A549 (cell line): ENCODE measurements at regions not wholly inside any gene's neighbourhood (a gene's known extent, or its start where the extent isn't known, plus 50 kb on each side); places are given as distances from the start of the nearest gene placed in this dataset.

Experiments
- ATAC-seq, 2 experiments: fragments of 200-7000 bp in 1 of 2; fragments of >200 bp in 1 of 2; cut with Nextera tagmentation in 1 of 2; cut with Tn5 transposase in 1 of 2; 3 replicates each; pipeline versions ENCODE4 v1.8.0 to v1.9.1; 2018 to 2020; ENCODE audit warnings: mild to moderate bottlenecking in 1 of 2, moderate library complexity in 1 of 2
- CTCF ChIA-PET: fragments of 300-600 bp; sonication (Branson Sonifier 250); formaldehyde crosslinking; extraction: SDS; loops from one replicate; lab custom pipeline; 2021; ENCODE audit warnings: antibody characterized with exemption, inconsistent platforms; lab: Yijun Ruan, JAX
- POLR2A ChIA-PET: fragments of 350-600 bp; formaldehyde crosslinking; extraction: SDS; loops from one replicate; lab custom pipeline; 2021; ENCODE audit warnings: antibody characterized with exemption, inconsistent platforms; lab: Yijun Ruan, JAX
- DNase-seq, 2 experiments: peaks; one replicate each; pipeline versions ENCODE4 v3.0.0 to v3.0.0-alpha.2; 2011 to 2016; ENCODE audit warnings: low read depth in 1 of 2, low spot score in 1 of 2
- FAIRE-seq: peaks from 2 replicates; lab custom pipeline; 2011; peaks lifted over from hg19 to GRCh38; lab: Jason Lieb, UNC
- H3K27ac ChIP-seq, 2 experiments: fragments of >200 bp; sonication (Bioruptor Twin); formaldehyde crosslinking; 3 replicates each; pipeline ENCODE4 v1.5.1; 2016 to 2017
- H3K4me1 ChIP-seq: fragments of >200 bp; sonication (Bioruptor Twin); formaldehyde crosslinking; 3 replicates; pipeline ENCODE4 v1.6.1; 2016
- H3K4me2 ChIP-seq: fragments of >200 bp; sonication (Bioruptor Twin); formaldehyde crosslinking; 3 replicates; pipeline ENCODE4 v1.6.1; 2016
- H3K4me3 ChIP-seq: fragments of >200 bp; sonication (Bioruptor Twin); formaldehyde crosslinking; 3 replicates; pipeline ENCODE4 v1.5.1; 2016
- H3K9me3 ChIP-seq: fragments of >200 bp; sonication (Bioruptor Twin); formaldehyde crosslinking; 3 replicates; pipeline ENCODE4 v1.6.1; 2016
- CHD2 ChIP-seq: fragments of 150-350 bp; IDR thresholded peaks from 2 replicates; pipeline ENCODE4 v1.6.1; 2014; ENCODE audit warnings: low read length; ENCODE audit not compliant: partially characterized antibody
- CHD4 ChIP-seq: fragments of 200-600 bp; sonication (generic); IDR thresholded peaks from 2 replicates; pipeline ENCODE4 v1.6.1; 2016; ENCODE audit warnings: antibody characterized with exemption, mild to moderate bottlenecking, borderline replicate concordance
- EHMT2 ChIP-seq: fragments of 200-600 bp; sonication (generic); IDR thresholded peaks from 2 replicates; pipeline ENCODE4 v1.6.1; 2016; ENCODE audit warnings: antibody characterized with exemption, low read depth, mild to moderate bottlenecking, moderate library complexity
- ELK1 ChIP-seq: fragments of 150-350 bp; IDR thresholded peaks from 2 replicates; pipeline ENCODE4 v1.6.1; 2014; ENCODE audit warnings: low read depth, mild to moderate bottlenecking, low read length
- EP300 ChIP-seq, 2 experiments: fragments of >200 bp; sonication (Bioruptor Twin); formaldehyde crosslinking; IDR thresholded peaks; 2 replicates in 1 of 2; 3 replicates in 1 of 2; pipeline ENCODE4 v1.6.1; 2016 to 2017
- FOSB ChIP-seq: fragments of 250-450 bp; sonication (Bioruptor Pico); IDR thresholded peaks from 2 replicates; pipeline ENCODE4 v1.5.0; 2020; ENCODE audit warnings: mild to moderate bottlenecking, moderate library complexity
- FOXS1 ChIP-seq: fragments of 250-450 bp; sonication (Bioruptor Pico); IDR thresholded peaks from 2 replicates; pipeline ENCODE4 v1.5.0; 2020; ENCODE audit warnings: mild to moderate bottlenecking, moderate library complexity
- JUN ChIP-seq, 2 experiments: fragments of >200 bp; sonication (Bioruptor Twin); formaldehyde crosslinking; IDR thresholded peaks; 2 replicates in 1 of 2; 3 replicates in 1 of 2; pipeline ENCODE4 v1.6.1; 2016 to 2017
- KDM5A ChIP-seq: fragments of 200-600 bp; sonication (generic); IDR thresholded peaks from 2 replicates; pipeline ENCODE4 v1.6.1; 2016; ENCODE audit warnings: antibody characterized with exemption, mild to moderate bottlenecking
- MAX ChIP-seq: IDR thresholded peaks from 2 replicates; pipeline ENCODE4 v1.6.1; 2012
- REST ChIP-seq: fragments of 200-600 bp; sonication (generic); IDR thresholded peaks from 2 replicates; pipeline ENCODE4 v1.6.1; 2016; ENCODE audit warnings: antibody characterized with exemption, mild to moderate bottlenecking, moderate library complexity
- RFX5 ChIP-seq: fragments of 450-650 bp; IDR thresholded peaks from 2 replicates; pipeline ENCODE4 v1.7.1; 2014; ENCODE audit warnings: antibody characterized with exemption, mild to moderate bottlenecking, moderate library complexity
- TFCP2L1 ChIP-seq: fragments of 250-450 bp; sonication (Bioruptor Pico); IDR thresholded peaks from 2 replicates; pipeline ENCODE4 v1.5.0; 2021; ENCODE audit warnings: mild to moderate bottlenecking
- USF2 ChIP-seq: fragments of 450-650 bp; IDR thresholded peaks from 2 replicates; pipeline ENCODE4 v1.6.1; 2014; ENCODE audit warnings: antibody characterized with exemption
- ZC3H11A ChIP-seq: fragments of 450-650 bp; IDR thresholded peaks from 2 replicates; pipeline ENCODE4 v1.6.1; 2014; ENCODE audit warnings: antibody characterized with exemption, mild to moderate bottlenecking
- ZSCAN20 ChIP-seq: fragments of 250-450 bp; sonication (Bioruptor Pico); IDR thresholded peaks from 2 replicates; pipeline ENCODE4 v1.8.0; 2022; ENCODE audit warnings: mild to moderate bottlenecking, moderate library complexity
- WGBS: methylation state at CpG from one replicate; pipeline ENCODE4 v1.1.6; 2017; ENCODE audit errors: missing lambda C conversion rate; 5-methylcytosine and 5-hydroxymethylcytosine counted together

- ChIA-PET CTCF (no interaction called here), POLR2A (no interaction called here)
- ATAC-seq, result no peak
- WGBS, result 0% methylated on average over 1 of the region's 1 CpG
- no peaks in the 10 kb centered on the region for H3K4me1 ChIP-seq
- no peak overlapping the region for H3K4me2 ChIP-seq
- H3K27ac ChIP-seq, result no peak overlapping the region
- DNase-seq, result no peak
- no peak overlapping the region for H3K4me3 ChIP-seq
- TF ChIP-seq FOSB (CRISPR knock-in tag), result no peak
- no peak for TF ChIP-seq CHD2
- no peak for TF ChIP-seq ELK1
- TF ChIP-seq EP300 (IDR thresholded peaks at IDR 0.05), result no peak
- no peak for TF ChIP-seq FOXS1 (CRISPR knock-in tag)
- no peak for TF ChIP-seq REST
- no peak for TF ChIP-seq JUN (IDR thresholded peaks at IDR 0.05)
- no peak for TF ChIP-seq EHMT2
- TF ChIP-seq KDM5A, result no peak
- no peak for TF ChIP-seq RFX5
- TF ChIP-seq MAX, result no peak
- no peak for TF ChIP-seq ZC3H11A
- no peak for FAIRE-seq
- H3K9me3 ChIP-seq, result no peaks in the 10 kb centered on the region
Measured at GRCh38 chr9:23160952-23161469, 665.0 kb downstream of the ELAVL2 start.

GRCh38 chr9:23162789-23163188 is 663.3 kb downstream of the ELAVL2 start:
- WGBS, result 11% methylated on average over 3 of the region's 3 CpGs
- FAIRE-seq (no peak), ATAC-seq (no peak), DNase-seq (no peak)
- ChIA-PET POLR2A (no interaction called here), CTCF (interaction anchor here (1.0 kb wide), 2 partner anchors 59 to 161 kb away, joined by 3 read pairs; no protein-coding TSS in a partner anchor)
- Histone ChIP-seq H3K4me1 (no peaks in the 10 kb centered on the region), H3K4me3 (no peak overlapping the region), H3K4me2 (no peak overlapping the region), H3K9me3 (no peaks in the 10 kb centered on the region), H3K27ac (no peak overlapping the region)
- TF ChIP-seq CHD4, result no peak
- TF ChIP-seq TFCP2L1 (CRISPR knock-in tag), result no peak
- no peak for TF ChIP-seq USF2
- TF ChIP-seq CHD2, result no peak
- no peak for TF ChIP-seq MAX
- TF ChIP-seq REST, result no peak
- no peak for TF ChIP-seq ZSCAN20 (CRISPR knock-in tag)
